WTC11 (cell line): ENCODE measurements at regions not wholly inside any gene's neighbourhood (a gene's known extent, or its start where the extent isn't known, plus 50 kb on each side); places are given as distances from the start of the nearest gene placed in this dataset.

ENCODE experiments used
- ATAC-seq: fragments of 200-7000 bp; cut with Tn5 transposase; 2 replicates; pipeline ENCODE4 v1.10.0; 2021; ENCODE audit warnings: mild to moderate bottlenecking, moderate library complexity
- CTCF ChIA-PET: fragments of 300-600 bp; sonication (Branson Sonifier 250); formaldehyde crosslinking; loops from one replicate; lab custom pipeline; 2021; ENCODE audit warnings: antibody characterized with exemption; lab: Charles Lee
- POLR2A ChIA-PET: fragments of 350-600 bp; sonication (Branson Sonifier 250); formaldehyde crosslinking; loops from one replicate; lab custom pipeline; 2021; ENCODE audit warnings: antibody characterized with exemption; lab: Charles Lee
- DNase-seq: peaks from one replicate; pipeline ENCODE4 v3.0.0; 2021; ENCODE audit warnings: low spot score
- H3K27ac Mint-ChIP-seq: 2 replicates; pipeline ENCODE4 v1.8.0; 2021; ENCODE audit warnings: mixed read lengths
- H3K27me3 Mint-ChIP-seq: 2 replicates; pipeline ENCODE4 v1.8.0; 2021; ENCODE audit warnings: low read depth, mild to moderate bottlenecking, moderate library complexity, mixed read lengths
- H3K36me3 Mint-ChIP-seq: 2 replicates; pipeline ENCODE4 v1.8.0; 2021; ENCODE audit warnings: mixed read lengths
- H3K4me1 Mint-ChIP-seq: 2 replicates; pipeline ENCODE4 v1.8.0; 2022; ENCODE audit warnings: mixed read lengths
- H3K4me3 Mint-ChIP-seq: 2 replicates; pipeline ENCODE4 v1.8.0; 2021; ENCODE audit warnings: mild to moderate bottlenecking, moderate library complexity, mixed read lengths
- H3K9me3 Mint-ChIP-seq: 2 replicates; pipeline ENCODE4 v1.8.0; 2021; ENCODE audit warnings: mixed read lengths
- ATF1 ChIP-seq: sonication (generic); formaldehyde crosslinking; IDR thresholded peaks from 2 replicates; pipeline ENCODE4 v1.8.1; 2023; ENCODE audit warnings: mild to moderate bottlenecking, moderate library complexity, missing genetic modification reagents
- CDX4 ChIP-seq: fragments of 250-450 bp; sonication (Bioruptor Pico); IDR thresholded peaks from 2 replicates; pipeline ENCODE4 v1.9.0; 2021; ENCODE audit warnings: moderate library complexity, mild to moderate bottlenecking, inconsistent platforms, borderline replicate concordance
- E2F1 ChIP-seq: sonication (generic); formaldehyde crosslinking; IDR thresholded peaks from 2 replicates; pipeline ENCODE4 v1.8.0; 2022; ENCODE audit warnings: mild to moderate bottlenecking, missing genetic modification reagents
- E2F5 ChIP-seq: sonication (generic); formaldehyde crosslinking; IDR thresholded peaks from 2 replicates; pipeline ENCODE4 v1.8.1; 2022; ENCODE audit warnings: mild to moderate bottlenecking, moderate library complexity, missing genetic modification reagents
- ESRRA ChIP-seq: sonication (generic); formaldehyde crosslinking; IDR thresholded peaks from 2 replicates; pipeline ENCODE4 v1.8.1; 2022; ENCODE audit warnings: mild to moderate bottlenecking, missing genetic modification reagents, borderline replicate concordance
- IRF1 ChIP-seq: sonication (generic); formaldehyde crosslinking; IDR thresholded peaks from 2 replicates; pipeline ENCODE4 v1.8.0; 2023; ENCODE audit warnings: missing genetic modification reagents
- NFYB ChIP-seq: sonication (generic); formaldehyde crosslinking; conservative IDR thresholded peaks from 2 replicates; pipeline ENCODE4 v1.8.0; 2022; ENCODE audit warnings: low read depth, missing genetic modification reagents
- NR2C2 ChIP-seq: sonication (generic); formaldehyde crosslinking; IDR thresholded peaks from 2 replicates; pipeline ENCODE4 v1.8.0; 2022; ENCODE audit warnings: mild to moderate bottlenecking, missing genetic modification reagents
- NR3C1 ChIP-seq: sonication (generic); formaldehyde crosslinking; conservative IDR thresholded peaks from 2 replicates; pipeline ENCODE4 v1.8.1; 2023; ENCODE audit warnings: low read depth, mild to moderate bottlenecking, missing genetic modification reagents
- TP53 ChIP-seq: sonication (generic); formaldehyde crosslinking; IDR thresholded peaks from 2 replicates; pipeline ENCODE4 v1.8.1; 2023; ENCODE audit warnings: mild to moderate bottlenecking, missing genetic modification reagents
- ZBTB21 ChIP-seq: sonication (generic); formaldehyde crosslinking; IDR thresholded peaks from 2 replicates; pipeline ENCODE4 v1.8.1; 2023; ENCODE audit warnings: mild to moderate bottlenecking, missing genetic modification reagents, borderline replicate concordance
- ZNF121 ChIP-seq: sonication (generic); formaldehyde crosslinking; IDR thresholded peaks from 2 replicates; pipeline ENCODE4 v1.8.0; 2023; ENCODE audit warnings: missing genetic modification reagents
- ZNF138 ChIP-seq: sonication (generic); formaldehyde crosslinking; conservative IDR thresholded peaks from 2 replicates; pipeline ENCODE4 v1.8.1; 2022; ENCODE audit warnings: mild to moderate bottlenecking, moderate library complexity, missing genetic modification reagents
- ZNF263 ChIP-seq: sonication (generic); formaldehyde crosslinking; IDR thresholded peaks from 2 replicates; pipeline ENCODE4 v1.8.1; 2022; ENCODE audit warnings: low read depth, mild to moderate bottlenecking, moderate library complexity, missing genetic modification reagents
- ZNF396 ChIP-seq: fragments of 250-450 bp; sonication (Bioruptor Pico); IDR thresholded peaks from 2 replicates; pipeline ENCODE4 v1.8.0; 2021; ENCODE audit warnings: mild to moderate bottlenecking, moderate library complexity, borderline replicate concordance
- ZNF512 ChIP-seq: sonication (generic); formaldehyde crosslinking; IDR thresholded peaks from 2 replicates; pipeline ENCODE4 v1.8.1; 2022; ENCODE audit warnings: missing genetic modification reagents, borderline replicate concordance
- ZNF532 ChIP-seq: fragments of 250-450 bp; sonication (Bioruptor Pico); IDR thresholded peaks from 2 replicates; pipeline ENCODE4 v1.9.0; 2021; ENCODE audit warnings: mild to moderate bottlenecking, borderline replicate concordance
- ZNF671 ChIP-seq: fragments of 250-450 bp; sonication (Bioruptor Pico); IDR thresholded peaks from 2 replicates; pipeline ENCODE4 v1.8.0; 2021; ENCODE audit warnings: mild to moderate bottlenecking
- ZSCAN18 ChIP-seq: fragments of 250-450 bp; sonication (Bioruptor Pico); IDR thresholded peaks from 2 replicates; pipeline ENCODE4 v2.1.2; 2022; ENCODE audit warnings: mild to moderate bottlenecking, moderate library complexity

GRCh38 chr7:358352-358751 is 68.4 kb downstream of the FOXL3 start (continued):
- TF ChIP-seq E2F1 (CRISPR knock-in tag) (no peak), ZNF138 (CRISPR knock-in tag) (no peak), NR3C1 (CRISPR knock-in tag) (no peak), IRF1 (CRISPR knock-in tag) (no peak), NR2C2 (CRISPR knock-in tag) (no peak), ZNF512 (no peak), ZBTB21 (CRISPR knock-in tag) (no peak), TP53 (CRISPR knock-in tag) (no peak), ESRRA (CRISPR knock-in tag) (no peak), ZNF671 (CRISPR knock-in tag) (no peak), ZSCAN18 (CRISPR knock-in tag) (no peak), ZNF121 (CRISPR knock-in tag) (no peak), ZNF532 (CRISPR knock-in tag) (no peak), ZNF263 (CRISPR knock-in tag) (no peak)
- TF ChIP-seq, all 79 proteins: peak for 0

GRCh38 chr7:359226-359765 is 69.3 kb downstream of the FOXL3 start:
- Mint-ChIP-seq H3K9me3 (no peaks in the 10 kb centered on the region), H3K27me3 (peaks cover 21% of the 10 kb centered on the region), H3K4me1 (peaks cover 11% of the 10 kb centered on the region), H3K27ac (no peak overlapping the region), H3K36me3 (no peaks in the 10 kb centered on the region), H3K4me3 (no peak overlapping the region)
- DNase-seq (no peak), ATAC-seq (no peak)
- no peak for TF ChIP-seq E2F5 (CRISPR knock-in tag)
- TF ChIP-seq NFYB: no peak
- no peak for TF ChIP-seq ZNF512
- TF ChIP-seq ZNF396: no peak
- TF ChIP-seq ATF1 (CRISPR knock-in tag): no peak
- no peak for TF ChIP-seq CDX4 (CRISPR knock-in tag)
- no peak for TF ChIP-seq ZSCAN18 (CRISPR knock-in tag)
- CTCF ChIA-PET: no interaction called here
- POLR2A ChIA-PET: no interaction called here
